ENCODE measurements at regions not wholly inside any gene's neighbourhood (a gene's known extent, or its start where the extent isn't known, plus 50 kb on each side); places are given as distances from the start of the nearest gene placed in this dataset.

- no peak for DNase-seq (ENCODE audit: low read depth in 1 of 2, low spot score in 1 of 2)
- no peak overlapping the region for H3K4me3 ChIP-seq (replicated peaks; ENCODE audit: insufficient read depth, low read length)
- H3K27me3 ChIP-seq (ENCODE audit: insufficient read depth, poor library complexity, severe bottlenecking), result no peaks in the 10 kb centered on the region
- no peak overlapping the region for H3K27ac ChIP-seq (replicated peaks)
- TF ChIP-seq CTCF (IDR thresholded peaks at IDR 0.05; ENCODE audit: insufficient read depth, low read length) (no peak), REST (IDR thresholded peaks at IDR 0.05; ENCODE audit: insufficient replicate concordance, low read depth) (no peak), SPI1 (IDR thresholded peaks at IDR 0.05; ENCODE audit: borderline replicate concordance, low read depth) (no peak), GABPA (IDR thresholded peaks at IDR 0.05; ENCODE audit: low read depth) (no peak), POLR2AphosphoS5 (IDR thresholded peaks at IDR 0.05; ENCODE audit: low read depth) (no peak)
Measured at GRCh38 chr3:88343264-88343663, 193.5 kb downstream of the C3orf38 start.

GRCh38 chr3:88346643-88347042, 196.9 kb downstream of the C3orf38 start:
- TF ChIP-seq POLR2AphosphoS5 (IDR thresholded peaks at IDR 0.05; ENCODE audit: low read depth) (no peak), CTCF (IDR thresholded peaks at IDR 0.05; ENCODE audit: insufficient read depth, low read length) (no peak), GABPA (IDR thresholded peaks at IDR 0.05; ENCODE audit: low read depth) (no peak), SPI1 (IDR thresholded peaks at IDR 0.05; ENCODE audit: borderline replicate concordance, low read depth) (no peak), REST (IDR thresholded peaks at IDR 0.05; ENCODE audit: insufficient replicate concordance, low read depth) (no peak)
- DNase-seq (ENCODE audit: low read depth in 1 of 2, low spot score in 1 of 2), result no peak
- Histone ChIP-seq H3K27me3 (ENCODE audit: insufficient read depth, poor library complexity, severe bottlenecking) (no peaks in the 10 kb centered on the region), H3K27ac (replicated peaks) (no peak overlapping the region), H3K4me3 (replicated peaks; ENCODE audit: insufficient read depth, low read length) (no peak overlapping the region)

- Histone ChIP-seq H3K27me3 (ENCODE audit: insufficient read depth, poor library complexity, severe bottlenecking) (no peaks in the 10 kb centered on the region), H3K27ac (replicated peaks) (no peak overlapping the region), H3K4me3 (replicated peaks; ENCODE audit: insufficient read depth, low read length) (no peak overlapping the region)
- DNase-seq (ENCODE audit: low read depth in 1 of 2, low spot score in 1 of 2), result no peak
- TF ChIP-seq CTCF (IDR thresholded peaks at IDR 0.05; ENCODE audit: insufficient read depth, low read length) (no peak), REST (IDR thresholded peaks at IDR 0.05; ENCODE audit: insufficient replicate concordance, low read depth) (no peak), GABPA (IDR thresholded peaks at IDR 0.05; ENCODE audit: low read depth) (no peak), POLR2AphosphoS5 (IDR thresholded peaks at IDR 0.05; ENCODE audit: low read depth) (no peak), SPI1 (IDR thresholded peaks at IDR 0.05; ENCODE audit: borderline replicate concordance, low read depth) (no peak)
Measured at GRCh38 chr3:88362428-88362827, 212.7 kb downstream of the C3orf38 start.
